ENCODE measurements at regions not wholly inside any gene's neighbourhood (a gene's known extent, or its start where the extent isn't known, plus 50 kb on each side); places are given as distances from the start of the nearest gene placed in this dataset.

- POLR2A ChIA-PET = no interaction called here
- WGBS (ENCODE audit: insufficient coverage) = 97% methylated on average over 5 of the region's 6 CpGs
- Histone ChIP-seq H3K9me3 (ENCODE audit: control extremely low read depth in 1 of 5, control insufficient read depth in 4 of 5, insufficient read depth in 2 of 5, low read depth in 1 of 5, low read length in 4 of 5) (peaks cover 0 to 5% (median 1%) of the 10 kb centered on the region in 5 experiments), H3K27me3 (replicated peaks in 2 of 5; ENCODE audit: control insufficient read depth in 4 of 5, insufficient read depth in 5 of 5, low read length in 4 of 5) (no peaks in the 10 kb centered on the region), H3K4me1 (ENCODE audit: control extremely low read depth in 1 of 4, control insufficient read depth in 4 of 4, insufficient read depth in 4 of 4, low read length in 3 of 4) (peaks cover 0 to 22% (median 9%) of the 10 kb centered on the region in 4 experiments), H3K4me3 (ENCODE audit: control insufficient read depth in 1 of 7, extremely low read depth in 1 of 7, insufficient read depth in 4 of 7, low read depth in 2 of 7, low read length in 6 of 7) (no peak overlapping the region), H3K27ac (ENCODE audit: insufficient read depth in 1 of 2, low read depth in 1 of 2, low read length in 2 of 2, poor library complexity in 1 of 2, severe bottlenecking in 2 of 2) (no peak overlapping the region), H3K36me3 (ENCODE audit: control insufficient read depth in 4 of 4, insufficient read depth in 4 of 4, low read length in 3 of 4) (no peaks in the 10 kb centered on the region)
- no peak for DNase-seq
- CTCF ChIA-PET = interaction anchor here (1.4 kb wide), 1 partner anchor 36 kb away, joined by 3 read pairs; no protein-coding TSS in a partner anchor
Measured at GRCh38 chr2:134770702-134771101, 51.9 kb upstream of the TMEM163 start.

DNA sequence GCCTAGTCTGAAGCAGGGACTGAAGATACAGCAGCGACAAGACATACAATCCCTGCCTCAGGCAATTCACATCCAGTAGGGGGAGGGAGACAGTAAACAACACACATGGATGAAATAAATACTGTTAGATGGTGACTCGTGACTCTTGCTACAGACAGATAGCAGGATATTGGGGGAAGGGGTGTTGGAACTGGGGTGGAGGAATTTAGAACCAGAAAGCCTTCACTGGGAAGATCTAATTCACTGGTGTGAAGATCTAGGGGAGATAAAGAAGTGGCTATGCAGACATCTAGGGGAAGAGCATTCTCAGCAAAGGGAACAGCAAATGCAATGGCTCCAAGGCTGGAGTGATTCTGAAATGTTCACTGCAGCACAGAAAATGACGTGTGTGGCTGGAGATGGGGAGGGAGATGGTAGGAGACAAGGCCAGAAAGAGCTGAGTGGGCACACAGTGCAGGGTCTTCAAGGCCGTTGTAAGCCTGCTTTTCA is 52.6 kb upstream of the TMEM163 start:
- POLR2A ChIA-PET = no interaction called here
- CTCF ChIA-PET = interaction anchor here (1.4 kb wide), 1 partner anchor 37 kb away, joined by 3 read pairs; no protein-coding TSS in a partner anchor
- Histone ChIP-seq H3K4me3 (ENCODE audit: control insufficient read depth in 1 of 7, extremely low read depth in 1 of 7, insufficient read depth in 4 of 7, low read depth in 2 of 7, low read length in 6 of 7) (no peak overlapping the region), H3K27ac (ENCODE audit: insufficient read depth in 1 of 2, low read depth in 1 of 2, low read length in 2 of 2, poor library complexity in 1 of 2, severe bottlenecking in 2 of 2) (no peak overlapping the region), H3K4me1 (ENCODE audit: control extremely low read depth in 1 of 4, control insufficient read depth in 4 of 4, insufficient read depth in 4 of 4, low read length in 3 of 4) (peaks cover 0 to 22% (median 11%) of the 10 kb centered on the region in 4 experiments), H3K9me3 (ENCODE audit: control extremely low read depth in 1 of 5, control insufficient read depth in 4 of 5, insufficient read depth in 2 of 5, low read depth in 1 of 5, low read length in 4 of 5) (peaks cover 0 to 4% (median 1%) of the 10 kb centered on the region in 5 experiments), H3K27me3 (replicated peaks in 2 of 5; ENCODE audit: control insufficient read depth in 4 of 5, insufficient read depth in 5 of 5, low read length in 4 of 5) (no peaks in the 10 kb centered on the region), H3K36me3 (ENCODE audit: control insufficient read depth in 4 of 4, insufficient read depth in 4 of 4, low read length in 3 of 4) (no peaks in the 10 kb centered on the region)
- WGBS (ENCODE audit: insufficient coverage) = 97% methylated on average over 3 of the region's 4 CpGs
- DNase-seq = no peak

- H3K27me3 ChIP-seq (replicated peaks in 2 of 5; ENCODE audit: control insufficient read depth in 4 of 5, insufficient read depth in 5 of 5, low read length in 4 of 5) = no peaks in the 10 kb centered on the region
- H3K9me3 ChIP-seq (ENCODE audit: control extremely low read depth in 1 of 5, control insufficient read depth in 4 of 5, insufficient read depth in 2 of 5, low read depth in 1 of 5, low read length in 4 of 5) = no peaks in the 10 kb centered on the region
- ChIA-PET CTCF (no interaction called here), POLR2A (no interaction called here)
- WGBS (ENCODE audit: insufficient coverage) = 89% methylated on average over 4 of the region's 8 CpGs
- H3K4me1 ChIP-seq (ENCODE audit: control extremely low read depth in 1 of 4, control insufficient read depth in 4 of 4, insufficient read depth in 4 of 4, low read length in 3 of 4) = peaks cover 0 to 22% (median 11%) of the 10 kb centered on the region in 4 experiments
- H3K27ac ChIP-seq (ENCODE audit: insufficient read depth in 1 of 2, low read depth in 1 of 2, low read length in 2 of 2, poor library complexity in 1 of 2, severe bottlenecking in 2 of 2) = no peak overlapping the region
- no peaks in the 10 kb centered on the region for H3K36me3 ChIP-seq (ENCODE audit: control insufficient read depth in 4 of 4, insufficient read depth in 4 of 4, low read length in 3 of 4)
- no peak overlapping the region for H3K4me3 ChIP-seq (ENCODE audit: control insufficient read depth in 1 of 7, extremely low read depth in 1 of 7, insufficient read depth in 4 of 7, low read depth in 2 of 7, low read length in 6 of 7)
- DNase-seq = no peak
Measured at GRCh38 chr2:134772493-134773169, 53.8 kb upstream of the TMEM163 start.

DNA sequence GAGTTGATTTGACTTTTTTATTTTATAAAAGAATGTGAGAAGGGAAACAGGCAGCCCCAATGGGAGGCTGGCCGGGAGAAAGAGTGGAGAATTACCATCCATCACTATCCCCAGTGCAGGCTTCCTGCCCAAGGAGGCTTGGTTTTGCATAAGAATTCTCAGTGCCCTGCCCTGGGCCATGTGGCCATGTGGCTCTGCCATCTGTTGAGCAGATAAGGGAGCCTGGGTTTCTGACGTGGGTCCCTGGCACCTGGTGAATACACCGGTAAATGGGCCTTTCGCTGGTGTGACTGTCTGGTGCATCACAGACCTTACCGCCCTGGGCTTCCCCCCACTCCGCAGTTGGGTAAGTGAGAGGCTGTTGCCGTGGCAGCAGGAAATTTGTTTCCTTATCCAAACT is 54.5 kb upstream of the TMEM163 start:
- H3K36me3 ChIP-seq (ENCODE audit: control insufficient read depth in 4 of 4, insufficient read depth in 4 of 4, low read length in 3 of 4) = no peaks in the 10 kb centered on the region
- no peak overlapping the region for H3K4me3 ChIP-seq (ENCODE audit: control insufficient read depth in 1 of 7, extremely low read depth in 1 of 7, insufficient read depth in 4 of 7, low read depth in 2 of 7, low read length in 6 of 7)
- no peaks in the 10 kb centered on the region for H3K27me3 ChIP-seq (replicated peaks in 2 of 5; ENCODE audit: control insufficient read depth in 4 of 5, insufficient read depth in 5 of 5, low read length in 4 of 5)
- ChIA-PET CTCF (no interaction called here), POLR2A (no interaction called here)
- DNase-seq = peak; percentile 22 to 90 (median 78)
- no peaks in the 10 kb centered on the region for H3K9me3 ChIP-seq (ENCODE audit: control extremely low read depth in 1 of 5, control insufficient read depth in 4 of 5, insufficient read depth in 2 of 5, low read depth in 1 of 5, low read length in 4 of 5)
- 68% methylated on average over 5 of the region's 7 CpGs for WGBS (ENCODE audit: insufficient coverage)
- H3K4me1 ChIP-seq (ENCODE audit: control extremely low read depth in 1 of 4, control insufficient read depth in 4 of 4, insufficient read depth in 4 of 4, low read length in 3 of 4) = peaks cover 0 to 22% (median 11%) of the 10 kb centered on the region in 4 experiments
- no peak overlapping the region for H3K27ac ChIP-seq (ENCODE audit: insufficient read depth in 1 of 2, low read depth in 1 of 2, low read length in 2 of 2, poor library complexity in 1 of 2, severe bottlenecking in 2 of 2)

DNA sequence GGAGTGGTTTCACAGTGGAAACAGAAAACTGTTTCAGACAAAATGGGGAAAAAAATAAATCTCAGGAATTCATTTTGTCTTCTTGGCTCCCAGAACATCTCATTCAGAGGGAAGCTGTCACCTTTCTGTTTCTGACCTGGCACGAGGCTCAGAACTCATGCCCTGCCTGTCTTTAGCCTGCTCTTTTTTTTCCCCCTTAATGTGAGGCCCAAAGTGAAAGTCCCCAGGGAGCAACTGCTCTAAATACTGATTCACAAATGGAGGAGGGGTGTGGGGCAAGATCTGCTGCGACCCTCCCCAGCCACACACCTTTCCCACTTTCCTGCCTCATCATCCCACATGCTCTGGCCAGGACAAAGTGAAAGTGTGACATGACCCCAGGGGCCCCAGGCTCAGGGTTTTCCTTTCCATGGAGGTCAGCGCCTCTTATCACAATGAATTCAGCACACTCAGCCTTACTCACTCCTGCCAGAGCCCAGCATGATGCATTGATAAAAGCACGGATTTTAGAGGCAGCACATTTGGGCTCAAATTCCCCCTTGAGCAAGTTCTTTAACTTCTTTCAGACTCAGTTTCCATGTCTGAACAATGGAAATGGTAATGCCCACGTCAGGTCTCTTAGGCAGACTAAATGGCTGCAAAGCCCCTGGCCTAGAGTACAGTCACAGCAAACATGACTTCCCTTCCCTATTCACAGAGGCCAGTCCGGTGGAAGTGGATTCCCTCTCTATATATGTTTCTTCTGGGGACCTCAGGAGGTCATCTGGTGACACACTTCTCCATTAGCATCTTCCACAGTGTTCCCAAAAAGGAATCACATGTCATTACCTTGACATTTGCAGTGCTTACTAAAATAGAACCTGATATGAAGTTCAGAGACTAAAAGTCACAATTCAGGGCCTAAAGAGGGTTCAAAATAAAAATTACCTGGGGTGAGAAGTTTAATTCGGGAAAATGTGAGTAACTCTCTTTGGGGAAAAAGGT is 55.3 kb upstream of the TMEM163 start:
- Histone ChIP-seq H3K9me3 (ENCODE audit: control extremely low read depth in 1 of 5, control insufficient read depth in 4 of 5, insufficient read depth in 2 of 5, low read depth in 1 of 5, low read length in 4 of 5) (no peaks in the 10 kb centered on the region), H3K27ac (ENCODE audit: insufficient read depth in 1 of 2, low read depth in 1 of 2, low read length in 2 of 2, poor library complexity in 1 of 2, severe bottlenecking in 2 of 2) (no peak overlapping the region), H3K4me3 (ENCODE audit: control insufficient read depth in 1 of 7, extremely low read depth in 1 of 7, insufficient read depth in 4 of 7, low read depth in 2 of 7, low read length in 6 of 7) (no peak overlapping the region), H3K27me3 (replicated peaks in 2 of 5; ENCODE audit: control insufficient read depth in 4 of 5, insufficient read depth in 5 of 5, low read length in 4 of 5) (no peaks in the 10 kb centered on the region), H3K36me3 (ENCODE audit: control insufficient read depth in 4 of 4, insufficient read depth in 4 of 4, low read length in 3 of 4) (no peaks in the 10 kb centered on the region), H3K4me1 (ENCODE audit: control extremely low read depth in 1 of 4, control insufficient read depth in 4 of 4, insufficient read depth in 4 of 4, low read length in 3 of 4) (peaks cover 0 to 22% (median 11%) of the 10 kb centered on the region in 4 experiments)
- 89% methylated on average over 4 of the region's 7 CpGs for WGBS (ENCODE audit: insufficient coverage)
- ChIA-PET POLR2A (no interaction called here), CTCF (no interaction called here)
- peak in 1 of 3 donors; percentile 24 for DNase-seq

DNA sequence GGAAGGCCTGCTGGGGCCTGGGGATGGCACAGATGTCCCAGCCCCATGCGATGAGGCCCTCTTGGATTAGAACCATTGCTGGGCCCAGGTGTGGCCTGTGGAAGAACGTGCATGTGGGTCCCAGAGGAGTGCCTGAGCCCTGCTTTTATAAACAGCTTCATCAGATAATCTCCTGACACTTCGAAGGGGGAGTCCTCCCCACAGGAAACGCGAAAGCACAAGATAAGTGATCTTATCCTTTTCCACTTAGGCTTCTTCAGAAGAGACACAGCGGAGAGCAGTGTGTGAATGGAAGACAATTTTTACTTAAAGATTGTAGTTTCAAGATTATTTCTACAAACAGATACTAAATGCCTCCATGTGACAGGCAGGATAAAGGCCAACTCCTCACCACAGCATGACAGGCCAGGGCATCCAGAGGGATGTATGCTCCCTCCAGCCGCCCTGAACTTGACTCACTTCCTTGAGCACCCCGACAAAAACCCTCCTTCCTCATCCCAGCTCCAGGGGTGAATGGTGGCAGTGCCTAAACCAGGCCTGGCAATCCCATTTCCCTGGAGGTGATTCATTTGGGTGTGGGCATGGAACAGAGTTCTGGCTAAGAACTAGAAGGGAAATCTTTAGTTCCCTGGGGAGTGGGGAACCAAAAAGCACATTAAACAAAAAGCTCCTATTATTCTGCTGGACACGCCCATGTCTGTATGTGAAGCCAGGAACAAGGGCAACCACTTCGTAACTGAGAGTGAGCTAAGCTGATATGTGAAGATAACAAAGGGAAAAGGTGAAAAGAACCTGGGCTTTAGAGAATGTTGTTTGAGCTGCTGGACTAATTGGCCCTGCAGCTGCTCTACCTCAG is 56.2 kb upstream of the TMEM163 start:
- CTCF ChIA-PET = interaction anchor here (1.1 to 1.2 kb wide), 2 partner anchors 11 to 13 kb away, joined by 3 read pairs; no protein-coding TSS in a partner anchor
- no peaks in the 10 kb centered on the region for H3K36me3 ChIP-seq (ENCODE audit: control insufficient read depth in 4 of 4, insufficient read depth in 4 of 4, low read length in 3 of 4)
- no peak overlapping the region for H3K4me3 ChIP-seq (ENCODE audit: control insufficient read depth in 1 of 7, extremely low read depth in 1 of 7, insufficient read depth in 4 of 7, low read depth in 2 of 7, low read length in 6 of 7)
- WGBS (ENCODE audit: insufficient coverage) = 31% methylated on average over 5 of the region's 10 CpGs
- H3K9me3 ChIP-seq (ENCODE audit: control extremely low read depth in 1 of 5, control insufficient read depth in 4 of 5, insufficient read depth in 2 of 5, low read depth in 1 of 5, low read length in 4 of 5) = no peaks in the 10 kb centered on the region
- no peaks in the 10 kb centered on the region for H3K27me3 ChIP-seq (replicated peaks in 2 of 5; ENCODE audit: control insufficient read depth in 4 of 5, insufficient read depth in 5 of 5, low read length in 4 of 5)
- H3K27ac ChIP-seq (ENCODE audit: insufficient read depth in 1 of 2, low read depth in 1 of 2, low read length in 2 of 2, poor library complexity in 1 of 2, severe bottlenecking in 2 of 2) = no peak overlapping the region
- DNase-seq = peak in 2 of 3 donors; percentile 37 to 68
- peaks cover 0 to 22% (median 11%) of the 10 kb centered on the region in 4 experiments for H3K4me1 ChIP-seq (ENCODE audit: control extremely low read depth in 1 of 4, control insufficient read depth in 4 of 4, insufficient read depth in 4 of 4, low read length in 3 of 4)
- POLR2A ChIA-PET = no interaction called here

Measured in common myeloid progenitor, CD34-positive (primary cell).